ENCODE measurements at regions not wholly inside any gene's neighbourhood (a gene's known extent, or its start where the extent isn't known, plus 50 kb on each side); places are given as distances from the start of the nearest gene placed in this dataset.

GRCh38 chr2:147051814-147052213 lies 793.0 kb upstream of the ACVR2A start:
- Histone ChIP-seq H3K36me3 (ENCODE audit: control insufficient read depth, insufficient read depth, low read length) (no peaks in the 10 kb centered on the region), H3K4me1 (ENCODE audit: control insufficient read depth, extremely low read depth, insufficient read depth, low read length) (no peaks in the 10 kb centered on the region), H3K9me3 (ENCODE audit: control insufficient read depth, insufficient read depth, low read depth, low read length) (no peaks in the 10 kb centered on the region), H3K4me2 (ENCODE audit: extremely low read depth, insufficient read depth, low read length) (no peak overlapping the region), H3K27ac (ENCODE audit: insufficient read depth, low read length) (no peak overlapping the region), H2AFZ (ENCODE audit: low read length) (no peak overlapping the region), H3K4me3 (replicated peaks in 1 of 4; ENCODE audit: control extremely low read depth in 1 of 4, insufficient read depth in 1 of 4, low read depth in 3 of 4, low read length in 4 of 4) (no peak overlapping the region), H3K79me2 (ENCODE audit: control insufficient read depth, insufficient read depth, low read length) (no peaks in the 10 kb centered on the region), H3K27me3 (ENCODE audit: control insufficient read depth, insufficient read depth, low read length) (no peaks in the 10 kb centered on the region), H3K9ac (ENCODE audit: insufficient read depth, low read length) (no peak overlapping the region), H4K20me1 (ENCODE audit: control insufficient read depth, extremely low read depth, insufficient read depth, low read length) (no peaks in the 10 kb centered on the region)
- DNase-seq (ENCODE audit: low read depth in 2 of 2), result no peak
- TF ChIP-seq CTCF (conservative IDR thresholded peaks at IDR 0.05 in 1 of 2, IDR thresholded peaks at IDR 0.05 in 1 of 2; ENCODE audit: low read depth in 1 of 2, low read length in 2 of 2), result no peak
- no peak for TF ChIP-seq EZH2 (IDR thresholded peaks at IDR 0.05; ENCODE audit: low read length, missing control alignments)

- H3K9me3 ChIP-seq (ENCODE audit: control insufficient read depth, insufficient read depth, low read depth, low read length), result no peaks in the 10 kb centered on the region
- no peak for TF ChIP-seq EZH2 (IDR thresholded peaks at IDR 0.05; ENCODE audit: low read length, missing control alignments)
- TF ChIP-seq CTCF (conservative IDR thresholded peaks at IDR 0.05 in 1 of 2, IDR thresholded peaks at IDR 0.05 in 1 of 2; ENCODE audit: low read depth in 1 of 2, low read length in 2 of 2), result no peak
- no peak overlapping the region for H3K9ac ChIP-seq (ENCODE audit: insufficient read depth, low read length)
- H2AFZ ChIP-seq (ENCODE audit: low read length), result no peak overlapping the region
- DNase-seq (ENCODE audit: low read depth in 2 of 2), result peak in 1 of 2 donors; percentile 72
- H3K79me2 ChIP-seq (ENCODE audit: control insufficient read depth, insufficient read depth, low read length), result no peaks in the 10 kb centered on the region
- H3K36me3 ChIP-seq (ENCODE audit: control insufficient read depth, insufficient read depth, low read length), result no peaks in the 10 kb centered on the region
- H3K27me3 ChIP-seq (ENCODE audit: control insufficient read depth, insufficient read depth, low read length), result no peaks in the 10 kb centered on the region
- no peak overlapping the region for H3K4me3 ChIP-seq (replicated peaks in 1 of 4; ENCODE audit: control extremely low read depth in 1 of 4, insufficient read depth in 1 of 4, low read depth in 3 of 4, low read length in 4 of 4)
- H3K27ac ChIP-seq (ENCODE audit: insufficient read depth, low read length), result no peak overlapping the region
- no peaks in the 10 kb centered on the region for H3K4me1 ChIP-seq (ENCODE audit: control insufficient read depth, extremely low read depth, insufficient read depth, low read length)
- H3K4me2 ChIP-seq (ENCODE audit: extremely low read depth, insufficient read depth, low read length), result no peak overlapping the region
- no peaks in the 10 kb centered on the region for H4K20me1 ChIP-seq (ENCODE audit: control insufficient read depth, extremely low read depth, insufficient read depth, low read length)
These were observed 793.6 kb upstream of the ACVR2A start for GRCh38 chr2:147051248-147051647.

- no peak overlapping the region for H2AFZ ChIP-seq (ENCODE audit: low read length)
- no peak overlapping the region for H3K4me3 ChIP-seq (replicated peaks in 1 of 4; ENCODE audit: control extremely low read depth in 1 of 4, insufficient read depth in 1 of 4, low read depth in 3 of 4, low read length in 4 of 4)
- no peaks in the 10 kb centered on the region for H3K36me3 ChIP-seq (ENCODE audit: control insufficient read depth, insufficient read depth, low read length)
- TF ChIP-seq CTCF (conservative IDR thresholded peaks at IDR 0.05 in 1 of 2, IDR thresholded peaks at IDR 0.05 in 1 of 2; ENCODE audit: low read depth in 1 of 2, low read length in 2 of 2), result no peak
- no peak for TF ChIP-seq EZH2 (IDR thresholded peaks at IDR 0.05; ENCODE audit: low read length, missing control alignments)
- no peaks in the 10 kb centered on the region for H3K9me3 ChIP-seq (ENCODE audit: control insufficient read depth, insufficient read depth, low read depth, low read length)
- H3K4me2 ChIP-seq (ENCODE audit: extremely low read depth, insufficient read depth, low read length), result no peak overlapping the region
- H3K79me2 ChIP-seq (ENCODE audit: control insufficient read depth, insufficient read depth, low read length), result no peaks in the 10 kb centered on the region
- no peak overlapping the region for H3K27ac ChIP-seq (ENCODE audit: insufficient read depth, low read length)
- no peaks in the 10 kb centered on the region for H4K20me1 ChIP-seq (ENCODE audit: control insufficient read depth, extremely low read depth, insufficient read depth, low read length)
- no peaks in the 10 kb centered on the region for H3K27me3 ChIP-seq (ENCODE audit: control insufficient read depth, insufficient read depth, low read length)
- H3K9ac ChIP-seq (ENCODE audit: insufficient read depth, low read length), result no peak overlapping the region
- peak in 1 of 2 donors; percentile 37 for DNase-seq (ENCODE audit: low read depth in 2 of 2)
- no peaks in the 10 kb centered on the region for H3K4me1 ChIP-seq (ENCODE audit: control insufficient read depth, extremely low read depth, insufficient read depth, low read length)
These were observed 794.9 kb upstream of the ACVR2A start for GRCh38 chr2:147049957-147050356.

All from fibroblast of lung (primary cell).